ENCODE measurements at regions not wholly inside any gene's neighbourhood (a gene's known extent, or its start where the extent isn't known, plus 50 kb on each side); places are given as distances from the start of the nearest gene placed in this dataset.

DNA sequence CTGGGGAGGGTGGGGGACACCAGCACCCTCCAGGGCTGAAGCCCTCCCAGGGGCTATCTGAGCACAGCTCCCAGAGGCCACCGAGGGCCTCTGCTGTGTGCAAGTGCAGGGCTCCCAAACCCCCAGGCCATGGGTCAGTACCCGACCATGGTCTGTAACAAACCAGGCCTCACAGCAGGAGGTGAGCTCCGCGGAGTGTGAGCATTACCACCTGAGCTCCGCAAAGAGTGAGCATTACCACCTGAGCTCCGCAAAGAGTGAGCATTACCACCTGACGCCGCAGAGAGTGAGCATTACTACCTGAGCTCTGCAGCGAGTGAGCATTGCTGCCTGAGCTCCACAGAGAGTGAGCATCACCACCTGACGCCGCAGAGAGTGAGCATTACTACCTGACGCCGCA lies 152.9 kb upstream of the IRX2 start:
- DNase-seq (ENCODE audit: extremely low read depth in 1 of 4, low spot score in 3 of 4) (no peak), FAIRE-seq (no peak), ATAC-seq (no peak)
- Histone ChIP-seq H3K9me1 (ENCODE audit: control insufficient read depth, insufficient read depth, low read length) (no peaks in the 10 kb centered on the region), H3K4me3 (no peak overlapping the region), H3K9me3 (replicated peaks; ENCODE audit: control insufficient read depth, insufficient read depth, low read depth, low read length) (no peaks in the 10 kb centered on the region), H3K36me3 (ENCODE audit: control insufficient read depth, insufficient read depth, low read length) (no peaks in the 10 kb centered on the region), H3K27me3 (ENCODE audit: control insufficient read depth in 2 of 2, insufficient read depth in 2 of 2, low read length in 2 of 2) (peaks cover 0 to 38% of the 10 kb centered on the region in 2 experiments; a peak in 3 of 5 replicates), H3K4me2 (ENCODE audit: insufficient read depth, low read length) (no peak overlapping the region), H3K9ac (ENCODE audit: insufficient read depth in 1 of 2, low read depth in 2 of 2, low read length in 2 of 2) (no peak overlapping the region), H3K79me2 (ENCODE audit: control insufficient read depth, insufficient read depth, low read length) (no peaks in the 10 kb centered on the region), H3K4me1 (replicated peaks in 1 of 2; ENCODE audit: control insufficient read depth in 2 of 2, insufficient read depth in 2 of 2, low read length in 2 of 2) (no peaks in the 10 kb centered on the region), H4K20me1 (replicated peaks; ENCODE audit: control insufficient read depth, insufficient read depth, low read length) (no peaks in the 10 kb centered on the region), H3K27ac (ENCODE audit: extremely low read depth, low read depth, low read length) (no peak overlapping the region), H2AFZ (ENCODE audit: low read depth, low read length) (no peak overlapping the region)
- in situ Hi-C loops (cut with MboI) (no loop called here), intact Hi-C loops (cut with micrococcal nuclease) (no loop called here)
- no peak for TF ChIP-seq POLR2A (conservative IDR thresholded peaks at IDR 0.05)
- CTCF ChIA-PET (ENCODE audit: low intra/inter-chr PET ratio) = no interaction called here
- under 1% methylated on average over 13 of the region's 13 CpGs for WGBS (ENCODE audit: insufficient coverage, low coverage, missing lambda C conversion rate)
- BruUV-seq (replicated peaks) = no TSS peak
- POLR2A ChIA-PET = no interaction called here

GRCh38 chr5:2903451-2904395 lies 152.2 kb upstream of the IRX2 start:
- Histone ChIP-seq H3K4me2 (ENCODE audit: insufficient read depth, low read length) (no peak overlapping the region), H3K9me1 (ENCODE audit: control insufficient read depth, insufficient read depth, low read length) (no peaks in the 10 kb centered on the region), H3K36me3 (ENCODE audit: control insufficient read depth, insufficient read depth, low read length) (no peaks in the 10 kb centered on the region), H3K9ac (ENCODE audit: insufficient read depth in 1 of 2, low read depth in 2 of 2, low read length in 2 of 2) (no peak overlapping the region), H3K4me1 (replicated peaks in 1 of 2; ENCODE audit: control insufficient read depth in 2 of 2, insufficient read depth in 2 of 2, low read length in 2 of 2) (no peaks in the 10 kb centered on the region), H4K20me1 (replicated peaks; ENCODE audit: control insufficient read depth, insufficient read depth, low read length) (no peaks in the 10 kb centered on the region), H3K4me3 (no peak overlapping the region), H3K27me3 (ENCODE audit: control insufficient read depth in 2 of 2, insufficient read depth in 2 of 2, low read length in 2 of 2) (peaks cover 0 to 37% of the 10 kb centered on the region in 2 experiments; a peak in 3 of 5 replicates), H3K27ac (ENCODE audit: extremely low read depth, low read depth, low read length) (no peak overlapping the region), H3K9me3 (replicated peaks; ENCODE audit: control insufficient read depth, insufficient read depth, low read depth, low read length) (no peaks in the 10 kb centered on the region), H2AFZ (ENCODE audit: low read depth, low read length) (no peak overlapping the region), H3K79me2 (ENCODE audit: control insufficient read depth, insufficient read depth, low read length) (no peaks in the 10 kb centered on the region)
- in situ Hi-C loops (cut with MboI) (no loop called here), intact Hi-C loops (cut with micrococcal nuclease) (no loop called here)
- WGBS (ENCODE audit: insufficient coverage, low coverage, missing lambda C conversion rate) = under 1% methylated on average over 29 of the region's 30 CpGs
- ATAC-seq (no peak), DNase-seq (ENCODE audit: extremely low read depth in 1 of 4, low spot score in 3 of 4) (no peak), FAIRE-seq (no peak)
- ChIA-PET POLR2A (no interaction called here), CTCF (ENCODE audit: low intra/inter-chr PET ratio) (no interaction called here)
- no TSS peak for BruUV-seq (replicated peaks)
- TF ChIP-seq TEAD2 (tag; IDR thresholded peaks at IDR 0.05) (no peak), NONO (IDR thresholded peaks at IDR 0.05; ENCODE audit: low read depth in 2 of 2, low read length in 1 of 2) (no peak), HMGN3 (IDR thresholded peaks at IDR 0.05; ENCODE audit: borderline replicate concordance, extremely low read depth, insufficient read length, low read depth, low read length) (no peak), CXXC5 (CRISPR knock-in tag; IDR thresholded peaks at IDR 0.05) (no peak), ZNF75A (CRISPR knock-in tag; IDR thresholded peaks at IDR 0.05) (no peak), TAL1 (IDR thresholded peaks at IDR 0.05) (no peak), ZNF124 (CRISPR knock-in tag; IDR thresholded peaks at IDR 0.05) (no peak), FOXK2 (conservative IDR thresholded peaks at IDR 0.05 in 1 of 2, IDR thresholded peaks at IDR 0.05 in 1 of 2; ENCODE audit: low read depth in 2 of 2) (no peak), ZSCAN29 (IDR thresholded peaks at IDR 0.05) (no peak), CBFA2T2 (conservative IDR thresholded peaks at IDR 0.05) (no peak), RHOXF2B (CRISPR knock-in tag; conservative IDR thresholded peaks at IDR 0.05) (no peak)
- TF ChIP-seq, protein P1, sequence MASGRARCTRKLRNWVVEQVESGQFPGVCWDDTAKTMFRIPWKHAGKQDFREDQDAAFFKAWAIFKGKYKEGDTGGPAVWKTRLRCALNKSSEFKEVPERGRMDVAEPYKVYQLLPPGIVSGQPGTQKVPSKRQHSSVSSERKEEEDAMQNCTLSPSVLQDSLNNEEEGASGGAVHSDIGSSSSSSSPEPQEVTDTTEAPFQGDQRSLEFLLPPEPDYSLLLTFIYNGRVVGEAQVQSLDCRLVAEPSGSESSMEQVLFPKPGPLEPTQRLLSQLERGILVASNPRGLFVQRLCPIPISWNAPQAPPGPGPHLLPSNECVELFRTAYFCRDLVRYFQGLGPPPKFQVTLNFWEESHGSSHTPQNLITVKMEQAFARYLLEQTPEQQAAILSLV (tag; IDR thresholded peaks at IDR 0.05) = no peak
